H9 (cell line): ENCODE measurements at regions not wholly inside any gene's neighbourhood (a gene's known extent, or its start where the extent isn't known, plus 50 kb on each side); places are given as distances from the start of the nearest gene placed in this dataset.
"Not testable (repeated sequence)": the region's sequence is repeated elsewhere in the genome, so short reads cannot be mapped to it uniquely, and the experiment has no call there.

Experiments used
- DNase-seq: peaks from one replicate; pipeline ENCODE4 v3.0.0-alpha.2; 2017
- H2AFZ ChIP-seq: one replicate; pipeline ENCODE4 v1.6.1; 2013; ENCODE audit warnings: mild to moderate bottlenecking, low read length, control low read depth, moderate library complexity
- H2AK5ac ChIP-seq: 2 replicates; pipeline ENCODE4 v1.6.1; 2013; ENCODE audit warnings: low read length, control low read depth, mixed read lengths; ENCODE audit not compliant: insufficient read length
- H2BK120ac ChIP-seq: one replicate; pipeline ENCODE4 v1.6.1; 2013; ENCODE audit warnings: low read depth, mild to moderate bottlenecking, low read length, control low read depth, inconsistent platforms; ENCODE audit not compliant: poor library complexity, severe bottlenecking
- H2BK12ac ChIP-seq: 2 replicates; pipeline ENCODE4 v1.6.1; 2013; ENCODE audit warnings: low read length, control low read depth, mixed read lengths, low read depth; ENCODE audit not compliant: insufficient read length
- H2BK15ac ChIP-seq: 2 replicates; pipeline ENCODE4 v1.6.1; 2013; ENCODE audit warnings: low read depth, low read length, control low read depth
- H2BK20ac ChIP-seq: one replicate; pipeline ENCODE4 v1.6.1; 2013; ENCODE audit warnings: low read depth, mild to moderate bottlenecking, low read length, control low read depth, inconsistent platforms; ENCODE audit not compliant: poor library complexity, severe bottlenecking
- H2BK5ac ChIP-seq: 2 replicates; pipeline ENCODE4 v1.6.1; 2013; ENCODE audit warnings: low read length, control low read depth, mixed read lengths; ENCODE audit not compliant: insufficient read length
- H3K14ac ChIP-seq: 2 replicates; pipeline ENCODE4 v1.6.1; 2013; ENCODE audit warnings: low read length, control low read depth; ENCODE audit not compliant: insufficient read depth
- H3K18ac ChIP-seq: 2 replicates; pipeline ENCODE4 v1.6.1; 2013; ENCODE audit warnings: low read depth, mild to moderate bottlenecking, mixed read lengths, low read length, control low read depth; ENCODE audit not compliant: insufficient read length
- H3K23ac ChIP-seq: 2 replicates; pipeline ENCODE4 v1.6.1; 2013; ENCODE audit warnings: low read length, control low read depth, mixed read lengths, low read depth; ENCODE audit not compliant: insufficient read length
- H3K23me2 ChIP-seq: 2 replicates; pipeline ENCODE4 v1.6.1; 2013; ENCODE audit warnings: low read depth, mild to moderate bottlenecking, mixed read lengths, low read length, control low read depth; ENCODE audit not compliant: insufficient read length, poor library complexity, severe bottlenecking
- H3K27ac ChIP-seq: 2 replicates; pipeline ENCODE4 v1.5.1; 2013; ENCODE audit warnings: low read length, control low read depth, mixed read lengths, low read depth; ENCODE audit not compliant: insufficient read length
- H3K27me3 ChIP-seq: 2 replicates; pipeline ENCODE4 v1.6.1; 2013; ENCODE audit warnings: low read length, control low read depth, inconsistent platforms; ENCODE audit not compliant: insufficient read depth
- H3K4ac ChIP-seq: 2 replicates; pipeline ENCODE4 v1.6.1; 2013; ENCODE audit warnings: low read depth, mild to moderate bottlenecking, control low read depth, inconsistent platforms, low read length, moderate library complexity
- H3K4me1 ChIP-seq: 2 replicates; pipeline ENCODE4 v1.6.1; 2013; ENCODE audit warnings: low read length, control low read depth, inconsistent platforms; ENCODE audit not compliant: insufficient read depth
- H3K4me2 ChIP-seq: 2 replicates; pipeline ENCODE4 v1.6.1; 2013; ENCODE audit warnings: low read length, control low read depth, mixed read lengths; ENCODE audit not compliant: insufficient read length, insufficient read depth
- H3K56ac ChIP-seq: 2 replicates; pipeline ENCODE4 v1.6.1; 2013; ENCODE audit warnings: low read depth, mild to moderate bottlenecking, mixed read lengths, low read length, control low read depth; ENCODE audit not compliant: insufficient read length
- H3K79me1 ChIP-seq: 2 replicates; pipeline ENCODE4 v1.6.1; 2013; ENCODE audit warnings: low read depth, mild to moderate bottlenecking, moderate library complexity, low read length, control low read depth, inconsistent platforms; ENCODE audit not compliant: insufficient read depth, poor library complexity, severe bottlenecking
- H3K79me2 ChIP-seq: 2 replicates; pipeline ENCODE4 v1.6.1; 2013; ENCODE audit warnings: low read length, control low read depth, inconsistent platforms; ENCODE audit not compliant: insufficient read depth
- H3K9ac ChIP-seq: 2 replicates; pipeline ENCODE4 v1.6.1; 2013; ENCODE audit warnings: low read length, control low read depth, mixed read lengths; ENCODE audit not compliant: insufficient read length; ENCODE audit errors: extremely low read depth
- H3K9me3 ChIP-seq: one replicate; pipeline ENCODE4 v1.6.1; 2013; ENCODE audit warnings: low read depth, low read length, inconsistent platforms; ENCODE audit not compliant: control insufficient read depth
- H3T11ph ChIP-seq: one replicate; pipeline ENCODE4 v1.6.1; 2013; ENCODE audit warnings: mild to moderate bottlenecking, low read length, control low read depth, inconsistent platforms
- H4K20me1 ChIP-seq: one replicate; pipeline ENCODE4 v1.6.1; 2013; ENCODE audit not compliant: control insufficient read depth, insufficient read length, insufficient read depth
- H4K5ac ChIP-seq: 2 replicates; pipeline ENCODE4 v1.6.1; 2013; ENCODE audit warnings: low read depth, mild to moderate bottlenecking, mixed read lengths, low read length, control low read depth; ENCODE audit not compliant: insufficient read length
- H4K8ac ChIP-seq: replicated peaks from 2 replicates; pipeline ENCODE4 v1.6.1; 2013; ENCODE audit warnings: low read length, control low read depth, mixed read lengths, low read depth; ENCODE audit not compliant: insufficient read length
- H4K91ac ChIP-seq: 2 replicates; pipeline ENCODE4 v1.6.1; 2013; ENCODE audit warnings: low read depth, mild to moderate bottlenecking, moderate library complexity, mixed read lengths, low read length, control low read depth; ENCODE audit not compliant: insufficient read length
- H3K27ac Mint-ChIP-seq, 3 experiments: 2 replicates in 2 of 3; 3 replicates in 1 of 3; pipeline ENCODE4 v1.8.0; 2020 to 2021; ENCODE audit warnings: mixed read lengths in 3 of 3, mild to moderate bottlenecking in 1 of 3, moderate library complexity in 1 of 3
- H3K27me3 Mint-ChIP-seq: 2 replicates; pipeline ENCODE4 v1.8.0; 2021; ENCODE audit warnings: low read depth, mild to moderate bottlenecking, moderate library complexity, mixed read lengths
- H3K36me3 Mint-ChIP-seq, 3 experiments: 2 replicates in 2 of 3; 3 replicates in 1 of 3; pipeline ENCODE4 v1.8.0; 2020 to 2021; ENCODE audit warnings: low read depth in 3 of 3, mixed read lengths in 3 of 3; ENCODE audit not compliant: insufficient read depth in 1 of 3
- H3K4me1 Mint-ChIP-seq, 2 experiments: 2 replicates each; pipeline ENCODE4 v1.8.0; 2020; ENCODE audit warnings: mixed read lengths in 2 of 2
- H3K4me3 Mint-ChIP-seq, 2 experiments: 2 replicates in 1 of 2; 3 replicates in 1 of 2; pipeline ENCODE4 v1.8.0; 2020 to 2021; ENCODE audit warnings: mild to moderate bottlenecking in 2 of 2, mixed read lengths in 2 of 2, moderate library complexity in 1 of 2
- H3K9me3 Mint-ChIP-seq, 2 experiments: 2 replicates in 1 of 2; 3 replicates in 1 of 2; pipeline ENCODE4 v1.8.0; 2020; ENCODE audit warnings: mild to moderate bottlenecking in 2 of 2, mixed read lengths in 2 of 2, moderate library complexity in 1 of 2
- CTCF ChIP-seq: fragments of 200-600 bp; sonication (generic); conservative IDR thresholded peaks from 3 replicates; pipeline ENCODE4 v1.8.0; 2021; ENCODE audit warnings: antibody characterized with exemption, mild to moderate bottlenecking
- WGBS: extraction: QIAGEN DNeasy Blood & Tissue Kit; methylation state at CpG from one replicate; pipeline ENCODE4 v1.1.7; 2013; ENCODE audit warnings: missing lambda C conversion rate, low lambda C conversion rate, mixed read lengths; ENCODE audit not compliant: insufficient read length; ENCODE audit errors: extremely low coverage; 5-methylcytosine and 5-hydroxymethylcytosine counted together

- Histone ChIP-seq H4K5ac (no peak overlapping the region), H3K27ac (peak overlapping the region; percentile 72), H4K8ac (no peak overlapping the region), H2BK5ac (no peak overlapping the region), H2BK20ac (no peak overlapping the region), H4K91ac (no peak overlapping the region), H2BK12ac (peak overlapping the region; percentile 67), H3K14ac (no peak overlapping the region), H3K4ac (no peak overlapping the region), H3K27me3 (no peaks in the 10 kb centered on the region), H2AFZ (no peak overlapping the region), H3T11ph (no peak overlapping the region), H4K20me1 (no peaks in the 10 kb centered on the region), H3K23ac (no peak overlapping the region), H3K56ac (no peak overlapping the region), H3K9me3 (no peaks in the 10 kb centered on the region), H3K4me1 (peaks cover 15% of the 10 kb centered on the region), H3K4me2 (peak overlapping the region; percentile 78), H2BK15ac (no peak overlapping the region; the same call in 1 of the 2 replicates), H2AK5ac (peak overlapping the region; percentile 62), H3K23me2 (peaks cover 5% of the 10 kb centered on the region), H3K79me1 (no peaks in the 10 kb centered on the region), H2BK120ac (no peak overlapping the region), H3K79me2 (peaks cover 2% of the 10 kb centered on the region; the same call in 1 of the 2 replicates), H3K18ac (peak overlapping the region; percentile 23), H3K9ac (peak overlapping the region; percentile 2)
- no CpG with 5 or more reads among the region's 7 CpGs for WGBS
- peak overlapping the region; percentile 52 to 72 for H3K4me3 Mint-ChIP-seq
- no peaks in the 10 kb centered on the region for H3K27me3 Mint-ChIP-seq
- H3K36me3 Mint-ChIP-seq: peaks cover 24 to 74% (median 58%) of the 10 kb centered on the region in 3 experiments
- no peak for TF ChIP-seq CTCF
- H3K9me3 Mint-ChIP-seq: peaks cover 0 to 8% of the 10 kb centered on the region in 2 experiments; a peak in 4 of 5 replicates
- H3K27ac Mint-ChIP-seq: peak overlapping the region; percentile 92 to 96 (median 95)
- H3K4me1 Mint-ChIP-seq: peaks cover 56 to 61% of the 10 kb centered on the region in 2 experiments
- DNase-seq: no peak
Measured at GRCh38 chr1:223023863-223024262, 119.2 kb downstream of the TLR5 start.

DNA sequence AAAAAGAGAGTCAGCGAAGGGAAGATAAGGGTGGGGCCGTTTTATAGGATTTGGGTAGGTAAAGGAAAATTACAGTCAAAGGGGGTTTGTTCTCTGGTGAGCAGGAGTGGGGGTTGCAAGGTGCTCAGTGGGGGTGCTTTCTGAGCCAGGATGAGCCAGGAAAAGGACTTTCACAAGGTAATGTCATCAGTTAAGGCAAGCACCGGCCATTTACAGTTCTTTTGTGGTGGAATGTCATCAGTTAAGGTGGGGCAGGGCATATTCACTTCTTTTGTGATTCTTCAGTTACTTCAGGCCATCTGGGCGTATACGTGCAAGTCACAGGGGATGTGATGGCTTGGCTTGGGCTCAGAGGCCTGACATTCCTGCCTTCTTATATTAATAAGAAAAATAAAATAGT is 118.6 kb downstream of the TLR5 start:
- H3K79me2 ChIP-seq, H4K91ac ChIP-seq, H3K14ac ChIP-seq, H2BK20ac ChIP-seq, H3K9me3 Mint-ChIP-seq, H3K18ac ChIP-seq, H2BK5ac ChIP-seq, H2BK120ac ChIP-seq, H3K56ac ChIP-seq, H3T11ph ChIP-seq, H3K27me3 Mint-ChIP-seq, H3K27me3 ChIP-seq, H4K8ac ChIP-seq, H4K20me1 ChIP-seq, H4K5ac ChIP-seq, DNase-seq, H3K23ac ChIP-seq, H2BK15ac ChIP-seq, H2AFZ ChIP-seq, H3K4ac ChIP-seq, H3K9me3 ChIP-seq, H3K79me1 ChIP-seq, H3K23me2 ChIP-seq, H2BK12ac ChIP-seq, H2AK5ac ChIP-seq: not testable (repeated sequence)
- H3K9ac ChIP-seq: peak overlapping the region; percentile 2
- H3K36me3 Mint-ChIP-seq: peaks cover 18 to 71% (median 57%) of the 10 kb centered on the region in 3 experiments
- peak overlapping the region; percentile 52 to 72 for H3K4me3 Mint-ChIP-seq
- H3K4me2 ChIP-seq: peak overlapping the region; percentile 78
- peak overlapping the region; percentile 92 to 96 (median 95) for H3K27ac Mint-ChIP-seq
- H3K4me1 ChIP-seq: peaks cover 15% of the 10 kb centered on the region
- no CpG with 5 or more reads among the region's 5 CpGs for WGBS
- peaks cover 54 to 59% of the 10 kb centered on the region in 2 experiments for H3K4me1 Mint-ChIP-seq
- H3K27ac ChIP-seq: peak overlapping the region; percentile 72
